Lower lobe of right lung (tissue), 2 donors: ENCODE measurements at regions not wholly inside any gene's neighbourhood (a gene's known extent, or its start where the extent isn't known, plus 50 kb on each side); places are given as distances from the start of the nearest gene placed in this dataset.

ENCODE experiments used
- ATAC-seq, 2 donors: fragments of 200-7000 bp; cut with Tn5 transposase; one replicate each; pipeline ENCODE4 v1.9.1; 2020 to 2022; ENCODE audit warnings: mild to moderate bottlenecking in 2 of 2, moderate library complexity in 2 of 2
- DNase-seq: peaks from one replicate; pipeline ENCODE4 v3.0.0-alpha.2; 2020
- H3K27ac ChIP-seq: fragments of 200-600 bp; one replicate; pipeline ENCODE4 v1.8.0; 2022
- H3K27me3 ChIP-seq: fragments of 200-600 bp; one replicate; pipeline ENCODE4 v1.8.0; 2022; ENCODE audit warnings: low read depth
- H3K36me3 ChIP-seq: fragments of 200-600 bp; one replicate; pipeline ENCODE4 v1.8.0; 2022; ENCODE audit warnings: mild to moderate bottlenecking
- H3K4me1 ChIP-seq: fragments of 200-600 bp; one replicate; pipeline ENCODE4 v1.8.0; 2022
- H3K4me3 ChIP-seq: fragments of 200-600 bp; one replicate; pipeline ENCODE4 v1.8.0; 2022; ENCODE audit warnings: mild to moderate bottlenecking
- H3K9me3 ChIP-seq: fragments of 200-600 bp; one replicate; pipeline ENCODE4 v1.8.0; 2022
- intact Hi-C: fragments of 100-400 bp; cut with DNase I; formaldehyde crosslinking; loops from one replicate; pipeline ENCODE4 v1.11.0; 2022
- TF ChIP-seq, protein P1 (sequence below): fragments of 200-600 bp; IDR thresholded peaks from one replicate; pipeline ENCODE4 v1.8.0; 2022; ENCODE audit warnings: antibody characterized with exemption, mild to moderate bottlenecking
- donor health status: DM: no; HTN: yes; CAD: no; lungs with severe emphysema.

DNA sequence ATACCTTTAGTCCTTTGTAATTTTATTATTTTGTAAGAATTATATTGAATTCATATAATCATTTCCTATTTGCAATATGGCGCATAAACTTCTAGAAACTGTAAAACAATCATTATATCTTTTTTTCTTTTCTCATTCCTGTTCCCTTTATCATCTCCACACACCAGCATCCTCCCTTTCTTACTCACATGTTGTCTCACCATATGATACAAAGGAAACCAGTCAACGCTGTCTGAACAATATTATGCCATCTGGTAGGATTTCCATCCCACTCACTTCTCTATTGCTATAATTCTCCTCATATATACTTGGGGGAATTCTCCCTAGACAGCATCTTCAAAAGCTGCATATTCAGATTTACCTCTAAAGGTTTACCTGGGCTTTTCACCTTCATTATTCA is 389.8 kb downstream of the NDFIP2 start:
- H3K27me3 ChIP-seq: no peaks in the 10 kb centered on the region
- ATAC-seq: no peak
- H3K4me1 ChIP-seq: no peaks in the 10 kb centered on the region
- H3K36me3 ChIP-seq: no peaks in the 10 kb centered on the region
- TF ChIP-seq, protein P1, sequence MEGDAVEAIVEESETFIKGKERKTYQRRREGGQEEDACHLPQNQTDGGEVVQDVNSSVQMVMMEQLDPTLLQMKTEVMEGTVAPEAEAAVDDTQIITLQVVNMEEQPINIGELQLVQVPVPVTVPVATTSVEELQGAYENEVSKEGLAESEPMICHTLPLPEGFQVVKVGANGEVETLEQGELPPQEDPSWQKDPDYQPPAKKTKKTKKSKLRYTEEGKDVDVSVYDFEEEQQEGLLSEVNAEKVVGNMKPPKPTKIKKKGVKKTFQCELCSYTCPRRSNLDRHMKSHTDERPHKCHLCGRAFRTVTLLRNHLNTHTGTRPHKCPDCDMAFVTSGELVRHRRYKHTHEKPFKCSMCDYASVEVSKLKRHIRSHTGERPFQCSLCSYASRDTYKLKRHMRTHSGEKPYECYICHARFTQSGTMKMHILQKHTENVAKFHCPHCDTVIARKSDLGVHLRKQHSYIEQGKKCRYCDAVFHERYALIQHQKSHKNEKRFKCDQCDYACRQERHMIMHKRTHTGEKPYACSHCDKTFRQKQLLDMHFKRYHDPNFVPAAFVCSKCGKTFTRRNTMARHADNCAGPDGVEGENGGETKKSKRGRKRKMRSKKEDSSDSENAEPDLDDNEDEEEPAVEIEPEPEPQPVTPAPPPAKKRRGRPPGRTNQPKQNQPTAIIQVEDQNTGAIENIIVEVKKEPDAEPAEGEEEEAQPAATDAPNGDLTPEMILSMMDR: no peak
- DNase-seq: no peak
- H3K9me3 ChIP-seq: no peaks in the 10 kb centered on the region
- intact Hi-C loops: no loop called here
- H3K27ac ChIP-seq: no peak overlapping the region
- H3K4me3 ChIP-seq: no peak overlapping the region

DNA sequence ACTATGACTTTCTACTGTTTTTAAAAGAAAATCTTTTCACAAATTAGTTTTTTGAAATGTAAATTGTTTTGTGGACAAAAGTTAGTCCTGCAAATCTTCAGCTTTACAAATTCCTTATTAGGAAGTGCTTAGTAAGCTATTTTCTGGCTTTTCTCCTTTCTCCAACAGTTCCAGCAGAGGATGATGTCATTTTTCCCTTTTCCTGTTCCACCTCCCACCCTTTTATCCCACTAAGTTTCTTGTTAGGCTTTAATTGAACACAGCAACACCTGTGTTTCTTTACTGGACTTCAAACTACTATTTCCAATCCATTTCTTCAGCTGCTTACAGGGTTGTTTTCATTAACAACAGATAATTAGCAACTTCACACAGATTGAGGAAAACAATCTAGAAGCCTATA is 389.2 kb downstream of the NDFIP2 start:
- Histone ChIP-seq H3K36me3 (no peaks in the 10 kb centered on the region), H3K27ac (no peak overlapping the region), H3K9me3 (no peaks in the 10 kb centered on the region), H3K4me3 (no peak overlapping the region), H3K4me1 (no peaks in the 10 kb centered on the region), H3K27me3 (no peaks in the 10 kb centered on the region)
- TF ChIP-seq, protein P1: no peak
- intact Hi-C loops: no loop called here
- DNase-seq (no peak), ATAC-seq (no peak)

GRCh38 chr13:79869326-79869725 is 388.4 kb downstream of the NDFIP2 start:
- Histone ChIP-seq H3K4me3 (no peak overlapping the region), H3K27me3 (no peaks in the 10 kb centered on the region), H3K27ac (no peak overlapping the region), H3K9me3 (no peaks in the 10 kb centered on the region), H3K4me1 (no peaks in the 10 kb centered on the region), H3K36me3 (no peaks in the 10 kb centered on the region)
- no peak for DNase-seq
- intact Hi-C loops: no loop called here
- peak; percentile 54 to 55 for ATAC-seq
- TF ChIP-seq, protein P1: no peak

- H3K4me3 ChIP-seq: no peak overlapping the region
- H3K27me3 ChIP-seq: no peaks in the 10 kb centered on the region
- no peaks in the 10 kb centered on the region for H3K36me3 ChIP-seq
- no peaks in the 10 kb centered on the region for H3K9me3 ChIP-seq
- intact Hi-C loops: no loop called here
- no peak overlapping the region for H3K27ac ChIP-seq
- ATAC-seq (peak in 1 of 2 donors; percentile 70), DNase-seq (no peak)
- no peaks in the 10 kb centered on the region for H3K4me1 ChIP-seq
- TF ChIP-seq, protein P1: no peak
Measured at GRCh38 chr13:79867254-79867653, 386.3 kb downstream of the NDFIP2 start.

GRCh38 chr13:79866436-79866835 is 385.5 kb downstream of the NDFIP2 start:
- intact Hi-C loops: no loop called here
- H3K4me1 ChIP-seq: no peaks in the 10 kb centered on the region

More at GRCh38 chr13:79866436-79866835, 385.5 kb downstream of the NDFIP2 start:
- H3K4me3 ChIP-seq: no peak overlapping the region
- no peaks in the 10 kb centered on the region for H3K36me3 ChIP-seq
- TF ChIP-seq, protein P1: no peak
- H3K27me3 ChIP-seq: no peaks in the 10 kb centered on the region
- H3K9me3 ChIP-seq: no peaks in the 10 kb centered on the region
- no peak for ATAC-seq
- no peak overlapping the region for H3K27ac ChIP-seq
- no peak for DNase-seq
